OCI-LY1 (cell line): ENCODE measurements at regions not wholly inside any gene's neighbourhood (a gene's known extent, or its start where the extent isn't known, plus 50 kb on each side); places are given as distances from the start of the nearest gene placed in this dataset.

ENCODE experiments used
- H2AFZ ChIP-seq: fragments of 200-600 bp; sonication (generic), shearing (Covaris generic); 2 replicates; pipeline ENCODE4 v1.6.0; 2014; ENCODE audit warnings: antibody characterized with exemption, mild to moderate bottlenecking, low read length
- H3F3A ChIP-seq: fragments of 200-600 bp; sonication (generic), shearing (Covaris generic); 2 replicates; pipeline ENCODE4 v1.6.0; 2014; ENCODE audit warnings: mild to moderate bottlenecking, antibody characterized with exemption, low read length, moderate library complexity; ENCODE audit not compliant: insufficient read depth
- H3K27ac ChIP-seq: fragments of 200-600 bp; sonication (generic); 2 replicates; pipeline ENCODE4 v1.5.1; 2014; ENCODE audit warnings: low read length, mixed run types, mild to moderate bottlenecking, low read depth; ENCODE audit not compliant: poor library complexity, severe bottlenecking
- H3K27me3 ChIP-seq: fragments of 200-600 bp; sonication (generic); 2 replicates; pipeline ENCODE4 v1.6.0; 2014; ENCODE audit warnings: antibody characterized with exemption, mild to moderate bottlenecking, low read length, moderate library complexity; ENCODE audit not compliant: insufficient read depth
- H3K36me3 ChIP-seq: fragments of 200-600 bp; sonication (generic); 2 replicates; pipeline ENCODE4 v1.6.1; 2014; ENCODE audit warnings: mild to moderate bottlenecking, antibody characterized with exemption, low read length, moderate library complexity, mixed read lengths; ENCODE audit not compliant: insufficient read depth
- H3K4me1 ChIP-seq: fragments of 200-600 bp; sonication (generic); 2 replicates; pipeline ENCODE4 v1.5.1; 2014; ENCODE audit warnings: mild to moderate bottlenecking, low read length, moderate library complexity; ENCODE audit not compliant: insufficient read depth, severe bottlenecking
- H3K4me2 ChIP-seq: fragments of 200-600 bp; sonication (generic), shearing (Covaris generic); 2 replicates; pipeline ENCODE4 v1.6.1; 2014; ENCODE audit warnings: low read length
- H3K4me3 ChIP-seq: fragments of 200-600 bp; sonication (generic); 2 replicates; pipeline ENCODE4 v1.5.1; 2014; ENCODE audit warnings: low read length, low read depth, mild to moderate bottlenecking, mixed read lengths; ENCODE audit not compliant: poor library complexity, severe bottlenecking
- H3K79me2 ChIP-seq: fragments of 200-600 bp; shearing (Covaris generic); 2 replicates; pipeline ENCODE4 v1.6.1; 2016; ENCODE audit warnings: mixed run types, low read length, mixed read lengths; ENCODE audit not compliant: insufficient read depth
- H3K9ac ChIP-seq: fragments of 200-600 bp; sonication (generic), shearing (Covaris generic); 2 replicates; pipeline ENCODE4 v1.6.1; 2014; ENCODE audit warnings: mild to moderate bottlenecking, low read length, mixed read lengths
- H3K9me2 ChIP-seq: fragments of 200-600 bp; sonication (generic), shearing (Covaris generic); 2 replicates; pipeline ENCODE4 v1.6.1; 2014; ENCODE audit warnings: low read depth, mild to moderate bottlenecking, low read length, mixed read lengths
- H3K9me3 ChIP-seq: fragments of 200-600 bp; shearing (Covaris generic); 2 replicates; pipeline ENCODE4 v1.6.1; 2014; ENCODE audit warnings: low read length, mixed read lengths
- H4K20me1 ChIP-seq: fragments of 200-600 bp; sonication (generic), shearing (Covaris generic); 2 replicates; pipeline ENCODE4 v1.6.0; 2016; ENCODE audit warnings: mild to moderate bottlenecking, low read length; ENCODE audit not compliant: insufficient read depth
- CTCF ChIP-seq: fragments of 200-600 bp; sonication (generic), shearing (Covaris generic); IDR thresholded peaks from 2 replicates; pipeline ENCODE4 v1.5.1; 2017; ENCODE audit warnings: mild to moderate bottlenecking, antibody characterized with exemption, low read length, moderate library complexity, mixed read lengths
- EZH2 ChIP-seq: fragments of 200-600 bp; sonication (generic), shearing (Covaris generic); IDR thresholded peaks from 2 replicates; pipeline ENCODE4 v1.8.0; 2017; ENCODE audit warnings: borderline replicate concordance, mixed run types, mild to moderate bottlenecking, antibody characterized with exemption, low read length, moderate library complexity, mixed read lengths

- Histone ChIP-seq H3K27me3 (no peaks in the 10 kb centered on the region; the same call in 1 of the 2 replicates), H3K4me1 (no peaks in the 10 kb centered on the region), H4K20me1 (no peaks in the 10 kb centered on the region), H3K4me2 (no peak overlapping the region), H3K9ac (no peak overlapping the region), H3F3A (no peaks in the 10 kb centered on the region), H2AFZ (no peak overlapping the region), H3K36me3 (no peaks in the 10 kb centered on the region), H3K9me2 (no peaks in the 10 kb centered on the region), H3K27ac (no peak overlapping the region), H3K9me3 (no peaks in the 10 kb centered on the region), H3K4me3 (no peak overlapping the region), H3K79me2 (no peaks in the 10 kb centered on the region)
- no peak for TF ChIP-seq CTCF
- TF ChIP-seq EZH2 = no peak
Measured at GRCh38 chr2:14543284-14543683, 89.2 kb upstream of the LRATD1 start.

GRCh38 chr2:14544247-14544646 is 88.3 kb upstream of the LRATD1 start:
- Histone ChIP-seq H3K79me2 (no peaks in the 10 kb centered on the region), H3K27ac (no peak overlapping the region), H3K4me2 (no peak overlapping the region), H3K4me3 (no peak overlapping the region), H3F3A (no peaks in the 10 kb centered on the region), H2AFZ (no peak overlapping the region), H3K9ac (no peak overlapping the region), H3K27me3 (no peaks in the 10 kb centered on the region; the same call in 1 of the 2 replicates), H4K20me1 (no peaks in the 10 kb centered on the region), H3K4me1 (no peaks in the 10 kb centered on the region), H3K9me3 (no peaks in the 10 kb centered on the region), H3K36me3 (no peaks in the 10 kb centered on the region), H3K9me2 (no peaks in the 10 kb centered on the region)
- TF ChIP-seq EZH2 (no peak), CTCF (no peak)

DNA sequence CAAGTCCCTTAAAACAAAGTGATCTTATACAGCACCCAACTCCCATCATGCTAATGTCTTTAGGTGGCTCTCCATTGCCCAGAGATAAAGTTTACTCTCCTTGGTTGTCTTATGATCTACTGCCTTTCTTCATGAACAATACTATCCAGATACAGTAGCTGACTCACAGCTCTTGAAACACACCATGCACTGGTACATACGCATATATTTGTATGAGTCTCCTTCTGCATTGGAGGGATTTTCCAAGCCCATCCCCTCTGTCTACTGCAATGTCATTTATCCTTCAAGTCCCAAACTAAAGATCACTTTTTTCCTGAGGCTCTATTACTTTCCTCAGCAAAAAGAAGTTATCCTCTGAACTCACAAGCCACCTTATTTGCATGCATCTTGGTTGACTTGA is 84.7 kb upstream of the LRATD1 start:
- Histone ChIP-seq H3K4me2 (no peak overlapping the region), H4K20me1 (no peaks in the 10 kb centered on the region), H3K79me2 (no peaks in the 10 kb centered on the region), H3K9me2 (no peaks in the 10 kb centered on the region), H3K27me3 (no peaks in the 10 kb centered on the region; the same call in 1 of the 2 replicates), H3K4me1 (no peaks in the 10 kb centered on the region), H3F3A (no peaks in the 10 kb centered on the region), H3K9me3 (no peaks in the 10 kb centered on the region), H3K4me3 (no peak overlapping the region), H2AFZ (no peak overlapping the region), H3K27ac (no peak overlapping the region), H3K36me3 (no peaks in the 10 kb centered on the region), H3K9ac (no peak overlapping the region)
- TF ChIP-seq CTCF (no peak), EZH2 (no peak)
